Activated CD8-positive, alpha-beta memory T cell treated with anti-CD3 and anti-CD28 coated beads for 1 hour (primary cell): ENCODE measurements at regions not wholly inside any gene's neighbourhood (a gene's known extent, or its start where the extent isn't known, plus 50 kb on each side); places are given as distances from the start of the nearest gene placed in this dataset.
"Not testable (repeated sequence)": the region's sequence is repeated elsewhere in the genome, so short reads cannot be mapped to it uniquely, and the experiment has no call there.

ENCODE experiments used
- DNase-seq, 2 donors: peaks; one replicate each; pipeline ENCODE4 v3.0.0-alpha.2; 2020; ENCODE audit warnings: low read depth in 1 of 2; ENCODE audit errors: extremely low read depth in 1 of 2

- DNase-seq, result no peak
Measured at GRCh38 chr1:88302843-88303486, 381.1 kb upstream of the PKN2 start.

- no peak for DNase-seq
Measured at GRCh38 chr1:88311265-88311664, 372.8 kb upstream of the PKN2 start.

- DNase-seq, result no peak
Measured at GRCh38 chr1:88311907-88312306, 372.2 kb upstream of the PKN2 start.

GRCh38 chr1:88317396-88317795, 366.7 kb upstream of the PKN2 start:
- no peak for DNase-seq

- DNase-seq, result no peak
Measured at GRCh38 chr1:88318740-88319139, 365.3 kb upstream of the PKN2 start.

GRCh38 chr1:88320291-88320690, 363.8 kb upstream of the PKN2 start:
- no peak for DNase-seq

- no peak for DNase-seq
Measured at GRCh38 chr1:88321706-88322105, 362.4 kb upstream of the PKN2 start.

- no peak for DNase-seq
Measured at GRCh38 chr1:88324899-88325298, 359.2 kb upstream of the PKN2 start.

GRCh38 chr1:88327391-88328267, 356.4 kb upstream of the PKN2 start:
- DNase-seq, result no peak

GRCh38 chr1:88330201-88330600, 353.9 kb upstream of the PKN2 start:
- DNase-seq, result no peak

GRCh38 chr1:88333086-88333695, 350.9 kb upstream of the PKN2 start:
- no peak for DNase-seq

- no peak for DNase-seq
Measured at GRCh38 chr1:88341447-88341846, 342.6 kb upstream of the PKN2 start.

GRCh38 chr1:88342081-88342480, 342.0 kb upstream of the PKN2 start:
- DNase-seq, result not testable (repeated sequence)

- DNase-seq, result no peak
Measured at GRCh38 chr1:88350648-88351047, 333.4 kb upstream of the PKN2 start.

GRCh38 chr1:88351960-88352359, 332.1 kb upstream of the PKN2 start:
- DNase-seq, result no peak

GRCh38 chr1:88354256-88354655, 329.8 kb upstream of the PKN2 start:
- DNase-seq, result no peak

- no peak for DNase-seq
Measured at GRCh38 chr1:88357729-88358128, 326.3 kb upstream of the PKN2 start.

- no peak for DNase-seq
Measured at GRCh38 chr1:88371436-88372023, 312.5 kb upstream of the PKN2 start.

GRCh38 chr1:88375977-88376376, 308.1 kb upstream of the PKN2 start:
- no peak for DNase-seq

- DNase-seq, result no peak
Measured at GRCh38 chr1:88376421-88376820, 307.7 kb upstream of the PKN2 start.

- DNase-seq, result no peak
Measured at GRCh38 chr1:88378560-88378959, 305.5 kb upstream of the PKN2 start.

- DNase-seq, result no peak
Measured at GRCh38 chr1:88394958-88395357, 289.1 kb upstream of the PKN2 start.
